GM12878 (cell line): ENCODE measurements at regions not wholly inside any gene's neighbourhood (a gene's known extent, or its start where the extent isn't known, plus 50 kb on each side); places are given as distances from the start of the nearest gene placed in this dataset.

Source experiments
- ATAC-seq: fragments of 200-7000 bp; cut with Tn5 transposase; 3 replicates; pipeline ENCODE4 v1.9.1; 2020; ENCODE audit warnings: mild to moderate bottlenecking, moderate library complexity
- BruUV-seq: library from RNA; stranded (reverse); fragments of 400-500 nt; replicated peaks from 2 replicates; lab custom pipeline; 2021; lab: Mats Ljungman, UMichigan
- CTCF ChIA-PET: fragments of 300-600 bp; sonication (Branson Sonifier 250); formaldehyde crosslinking; extraction: SDS; loops from one replicate; lab custom pipeline; 2021; ENCODE audit warnings: inconsistent platforms; lab: Yijun Ruan, JAX
- POLR2A ChIA-PET: fragments of 350-600 bp; formaldehyde crosslinking; extraction: SDS; loops from one replicate; lab custom pipeline; 2021; ENCODE audit warnings: inconsistent platforms; lab: Charles Lee
- RAD21 ChIA-PET: fragments of 300-600 bp; sonication (Branson Sonifier 250); formaldehyde crosslinking; loops from one replicate; lab custom pipeline; 2023; ENCODE audit warnings: antibody characterized with exemption; ENCODE audit not compliant: unreplicated experiment; lab: Charles Lee
- SMC1A ChIA-PET: fragments of 300-600 bp; sonication (Branson Sonifier 250); formaldehyde crosslinking; loops from one replicate; lab custom pipeline; 2023; ENCODE audit not compliant: unreplicated experiment, uncharacterized antibody; lab: Charles Lee
- DNase-seq: peaks from one replicate; pipeline ENCODE4 v3.0.0-alpha.2; 2011; ENCODE audit warnings: low read depth, low spot score
- FAIRE-seq: peaks from 3 replicates; lab custom pipeline; 2011; peaks lifted over from hg19 to GRCh38; lab: Jason Lieb, UNC
- H2AFZ ChIP-seq: 2 replicates; pipeline ENCODE4 v1.6.0; 2011; ENCODE audit warnings: low read depth, low read length, control low read depth; ENCODE audit not compliant: control insufficient read depth
- H3K27ac ChIP-seq: 2 replicates; pipeline ENCODE4 v1.5.1; 2011; ENCODE audit warnings: control low read depth; ENCODE audit not compliant: control insufficient read depth, insufficient read depth
- H3K27me3 ChIP-seq, 2 experiments: replicated peaks in 1 of 2; 2 replicates each; pipeline versions ENCODE4 v1.6.0 to v1.6.1; 2011; ENCODE audit warnings: low read length in 1 of 2; ENCODE audit not compliant: control insufficient read depth in 2 of 2, insufficient read depth in 2 of 2
- H3K36me3 ChIP-seq, 2 experiments: 2 replicates each; pipeline ENCODE4 v1.5.1; 2011; ENCODE audit warnings: low read length in 1 of 2; ENCODE audit not compliant: control insufficient read depth in 2 of 2, insufficient read depth in 2 of 2
- H3K4me1 ChIP-seq: 2 replicates; pipeline ENCODE4 v1.6.1; 2011; ENCODE audit warnings: mild to moderate bottlenecking, low read length, moderate library complexity, mixed read lengths; ENCODE audit not compliant: control insufficient read depth, insufficient read depth
- H3K4me2 ChIP-seq: 2 replicates; pipeline ENCODE4 v1.6.0; 2011; ENCODE audit warnings: control low read depth; ENCODE audit not compliant: control insufficient read depth, insufficient read depth
- H3K4me3 ChIP-seq: fragments of 200-600 bp; sonication (generic); 2 replicates; pipeline ENCODE4 v1.5.1; 2016
- H3K79me2 ChIP-seq: 2 replicates; pipeline ENCODE4 v1.6.0; 2011; ENCODE audit warnings: low read length; ENCODE audit not compliant: control insufficient read depth, insufficient read depth
- H3K9ac ChIP-seq: 2 replicates; pipeline ENCODE4 v1.8.0; 2011; ENCODE audit warnings: low read length, control low read depth, mixed read lengths; ENCODE audit not compliant: control insufficient read depth, insufficient read depth
- H3K9me3 ChIP-seq: replicated peaks from 3 replicates; pipeline ENCODE4 v1.5.1; 2011; ENCODE audit warnings: mild to moderate bottlenecking, low read length; ENCODE audit not compliant: control insufficient read depth, insufficient read depth
- H4K20me1 ChIP-seq: 2 replicates; pipeline ENCODE4 v1.6.0; 2011; ENCODE audit not compliant: control insufficient read depth, insufficient read depth
- BRCA1 ChIP-seq: IDR thresholded peaks from 2 replicates; pipeline ENCODE4 v1.6.1; 2011; ENCODE audit warnings: low read depth, low read length, improper control_type of control experiment
- MTA3 ChIP-seq: IDR thresholded peaks from 2 replicates; pipeline ENCODE4 v1.6.1; 2012; ENCODE audit warnings: low read length, inconsistent platforms, borderline replicate concordance
- MYB ChIP-seq: fragments of 150-350 bp; IDR thresholded peaks from 2 replicates; pipeline ENCODE4 v1.6.1; 2014; ENCODE audit warnings: mild to moderate bottlenecking, low read depth, low read length, borderline replicate concordance
- RBBP5 ChIP-seq: fragments of 200-600 bp; sonication (generic); conservative IDR thresholded peaks from 2 replicates; pipeline ENCODE4 v1.6.1; 2016
- RELA ChIP-seq: fragments of 450-650 bp; IDR thresholded peaks from 2 replicates; pipeline ENCODE4 v1.8.0; 2014; ENCODE audit warnings: borderline replicate concordance; ENCODE audit not compliant: partially characterized antibody
- SMAD1 ChIP-seq: fragments of 450-650 bp; IDR thresholded peaks from 2 replicates; pipeline ENCODE4 v1.6.1; 2018; ENCODE audit warnings: mild to moderate bottlenecking, low read depth; ENCODE audit not compliant: partially characterized antibody
- SUZ12 ChIP-seq: fragments of 200-600 bp; sonication (generic); IDR thresholded peaks from one replicate; pipeline ENCODE4 v1.6.1; 2018; ENCODE audit warnings: antibody characterized with exemption, mild to moderate bottlenecking; ENCODE audit not compliant: unreplicated experiment
- TAF1 ChIP-seq: IDR thresholded peaks from 2 replicates; pipeline ENCODE4 v1.6.1; 2011; ENCODE audit warnings: mild to moderate bottlenecking, low read depth, low read length, borderline replicate concordance
- TCF7 ChIP-seq: IDR thresholded peaks from 2 replicates; pipeline ENCODE4 v1.6.1; 2014; ENCODE audit warnings: antibody characterized with exemption, borderline replicate concordance
- WGBS: methylation state at CpG from one replicate; pipeline ENCODE4 v1.1.6; 2016; ENCODE audit warnings: low lambda C conversion rate; ENCODE audit not compliant: insufficient replicate concordance, insufficient coverage; ENCODE audit errors: missing lambda C conversion rate; 5-methylcytosine and 5-hydroxymethylcytosine counted together
- in situ Hi-C: fragments of 300-500 bp; cut with MboI; formaldehyde crosslinking; loops from 9 replicates; pipeline ENCODE4 v1.14.3; 2018; ENCODE audit warnings: mixed read lengths
- intact Hi-C: fragments of 100-400 bp; cut with micrococcal nuclease; formaldehyde crosslinking; loops from one replicate; pipeline ENCODE4 v1.14.2; 2022; ENCODE audit not compliant: unreplicated experiment
- TF ChIP-seq, protein P1 (sequence below): fragments of 450-650 bp; IDR thresholded peaks from 2 replicates; pipeline ENCODE4 v1.6.1; 2017; ENCODE audit warnings: borderline replicate concordance

DNA sequence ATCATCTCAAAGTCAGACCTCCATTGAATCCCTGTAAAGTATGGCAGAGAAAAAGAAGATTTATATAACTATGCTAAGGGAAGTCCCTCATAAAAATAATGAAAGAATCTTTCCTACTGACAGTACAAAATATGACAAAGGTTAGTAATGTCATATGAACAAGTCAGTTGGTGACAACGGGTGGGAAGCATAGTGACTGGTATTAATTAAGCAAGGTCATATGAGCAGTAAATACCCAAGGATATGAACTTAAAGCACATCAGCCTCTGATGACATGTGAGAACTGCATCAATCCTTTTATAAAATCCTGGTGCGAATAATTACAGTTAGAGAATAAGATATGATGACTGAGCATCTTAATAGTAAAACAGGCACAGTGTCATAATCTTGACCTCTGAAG is 364.8 kb upstream of the GALNTL6 start:
- no peak for TF ChIP-seq BRCA1
- TF ChIP-seq SUZ12: no peak
- TF ChIP-seq, protein P1, sequence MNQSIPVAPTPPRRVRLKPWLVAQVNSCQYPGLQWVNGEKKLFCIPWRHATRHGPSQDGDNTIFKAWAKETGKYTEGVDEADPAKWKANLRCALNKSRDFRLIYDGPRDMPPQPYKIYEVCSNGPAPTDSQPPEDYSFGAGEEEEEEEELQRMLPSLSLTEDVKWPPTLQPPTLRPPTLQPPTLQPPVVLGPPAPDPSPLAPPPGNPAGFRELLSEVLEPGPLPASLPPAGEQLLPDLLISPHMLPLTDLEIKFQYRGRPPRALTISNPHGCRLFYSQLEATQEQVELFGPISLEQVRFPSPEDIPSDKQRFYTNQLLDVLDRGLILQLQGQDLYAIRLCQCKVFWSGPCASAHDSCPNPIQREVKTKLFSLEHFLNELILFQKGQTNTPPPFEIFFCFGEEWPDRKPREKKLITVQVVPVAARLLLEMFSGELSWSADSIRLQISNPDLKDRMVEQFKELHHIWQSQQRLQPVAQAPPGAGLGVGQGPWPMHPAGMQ: no peak
- no peak for TF ChIP-seq SMAD1
- no peak for TF ChIP-seq MYB
- no peak for TF ChIP-seq TAF1
- TF ChIP-seq RELA: no peak
- no peak for TF ChIP-seq MTA3
- no peak for TF ChIP-seq TCF7
- TF ChIP-seq RBBP5: no peak
- TF ChIP-seq, all 136 proteins: peak for 0
- no peak overlapping the region for H3K4me2 ChIP-seq
- no peaks in the 10 kb centered on the region for H4K20me1 ChIP-seq
- H3K79me2 ChIP-seq: no peaks in the 10 kb centered on the region
- ATAC-seq (no peak), DNase-seq (no peak), FAIRE-seq (no peak)
- ChIA-PET CTCF (no interaction called here), SMC1A (no interaction called here), POLR2A (no interaction called here), RAD21 (no interaction called here)
- no peak overlapping the region for H3K9ac ChIP-seq
- no peaks in the 10 kb centered on the region for H3K4me1 ChIP-seq
- no peaks in the 10 kb centered on the region for H3K27me3 ChIP-seq
- no TSS peak for BruUV-seq
- intact Hi-C loops (no loop called here), in situ Hi-C loops (no loop called here)
- no peak overlapping the region for H3K4me3 ChIP-seq
- H3K36me3 ChIP-seq: no peaks in the 10 kb centered on the region
- no peak overlapping the region for H2AFZ ChIP-seq
- no peaks in the 10 kb centered on the region for H3K9me3 ChIP-seq
- no peak overlapping the region for H3K27ac ChIP-seq
- WGBS: 98% methylated on average over 2 of the region's 2 CpGs
